HCT116 (cell line): ENCODE measurements at regions not wholly inside any gene's neighbourhood (a gene's known extent, or its start where the extent isn't known, plus 50 kb on each side); places are given as distances from the start of the nearest gene placed in this dataset.

Experiments used
- ATAC-seq: fragments of 200-7000 bp; cut with Tn5 transposase; 2 replicates; pipeline ENCODE4 v1.9.1; 2020; ENCODE audit warnings: mild to moderate bottlenecking, moderate library complexity
- BruUV-seq: library from RNA; stranded (reverse); fragments of 400-500 nt; replicated peaks from 2 replicates; lab custom pipeline; 2021; lab: Mats Ljungman, UMichigan
- CTCF ChIA-PET: fragments of 300-600 bp; sonication (Branson Sonifier 250); formaldehyde crosslinking; loops from one replicate; lab custom pipeline; 2021; ENCODE audit warnings: antibody characterized with exemption; lab: Charles Lee
- POLR2A ChIA-PET: fragments of 300-600, 350-600 bp; sonication (Branson Sonifier 250); formaldehyde crosslinking; loops from one replicate; lab custom pipeline; 2021; ENCODE audit warnings: antibody characterized with exemption; lab: Charles Lee
- RAD21 ChIA-PET, 2 experiments: fragments of 300-600 bp; sonication (Branson Sonifier 250); formaldehyde crosslinking; loops; one replicate each; lab custom pipeline; 2023; ENCODE audit warnings: low total read pairs in 2 of 2; ENCODE audit not compliant: uncharacterized antibody in 2 of 2, unreplicated experiment in 2 of 2, low non-redundant PET in 1 of 2; lab: Charles Lee
- DNase-seq: peaks from one replicate; pipeline ENCODE4 v3.0.0-alpha.2; 2010; ENCODE audit warnings: low read depth, low spot score
- H2AFZ ChIP-seq: fragments of 200-600 bp; shearing (Covaris generic), sonication (generic); 2 replicates; pipeline ENCODE4 v1.6.1; 2017; ENCODE audit warnings: low read depth, mixed run types, mixed read lengths, antibody characterized with exemption, low read length; ENCODE audit not compliant: poor library complexity, severe bottlenecking
- H3K27ac ChIP-seq: 2 replicates; pipeline ENCODE4 v1.5.1; 2012; ENCODE audit warnings: low read depth, low read length
- H3K27me3 ChIP-seq: fragments of 200-600 bp; sonication (generic); 2 replicates; pipeline ENCODE4 v1.6.1; 2016; ENCODE audit warnings: mixed run types, low read length, mixed read lengths; ENCODE audit not compliant: insufficient read depth
- H3K36me3 ChIP-seq, 2 experiments: fragments of 200-500 bp in 1 of 2; fragments of 200-600 bp in 1 of 2; sonication (Bioruptor generic) in 1 of 2; sonication (generic) in 1 of 2; 2 replicates each; pipeline versions ENCODE4 v1.5.1 to v1.6.1; 2014 to 2016; ENCODE audit warnings: low read length in 2 of 2, inconsistent platforms in 1 of 2, mixed read lengths in 1 of 2, mixed run types in 1 of 2; ENCODE audit not compliant: insufficient read depth in 2 of 2, control insufficient read depth in 1 of 2
- H3K4me1 ChIP-seq, 2 experiments: fragments of 200-600 bp in 1 of 2; sonication (generic) in 1 of 2; 2 replicates each; pipeline versions ENCODE4 v1.5.1 to v1.6.1; 2012 to 2017; ENCODE audit warnings: low read length in 2 of 2, inconsistent platforms in 1 of 2, mild to moderate bottlenecking in 1 of 2, mixed read lengths in 1 of 2, mixed run types in 1 of 2, moderate library complexity in 1 of 2; ENCODE audit not compliant: insufficient read depth in 2 of 2, control insufficient read depth in 1 of 2
- H3K4me2 ChIP-seq: fragments of 200-600 bp; sonication (generic); 2 replicates; pipeline ENCODE4 v1.6.1; 2017; ENCODE audit warnings: mixed run types, low read length, mixed read lengths
- H3K4me3 ChIP-seq, 2 experiments: fragments of 200-600 bp in 1 of 2; sonication (generic) in 1 of 2; replicated peaks in 1 of 2; 2 replicates each; pipeline ENCODE4 v1.5.1; 2011 to 2016; ENCODE audit warnings: low read length in 2 of 2, control low read depth in 1 of 2, low read depth in 1 of 2, mild to moderate bottlenecking in 1 of 2, mixed read lengths in 1 of 2, mixed run types in 1 of 2
- H3K79me2 ChIP-seq: fragments of 200-600 bp; sonication (generic); 2 replicates; pipeline ENCODE4 v1.6.1; 2017; ENCODE audit warnings: mild to moderate bottlenecking, mixed run types, low read length, moderate library complexity, mixed read lengths; ENCODE audit not compliant: insufficient read depth
- H3K9ac ChIP-seq: fragments of 200-600 bp; sonication (generic); 2 replicates; pipeline ENCODE4 v1.6.1; 2016; ENCODE audit warnings: low read length, mixed read lengths
- H3K9me2 ChIP-seq: fragments of 200-600 bp; sonication (generic), shearing (Covaris generic); 2 replicates; pipeline ENCODE4 v1.6.1; 2017; ENCODE audit warnings: mixed run types, mild to moderate bottlenecking, moderate library complexity; ENCODE audit not compliant: insufficient read depth
- H3K9me3 ChIP-seq, 2 experiments: fragments of 200-500 bp in 1 of 2; fragments of 200-600 bp in 1 of 2; sonication (Bioruptor generic) in 1 of 2; sonication (generic) in 1 of 2; 2 replicates each; pipeline ENCODE4 v1.6.1; 2014 to 2017; ENCODE audit warnings: low read length in 2 of 2, mixed read lengths in 2 of 2, inconsistent platforms in 1 of 2, low read depth in 1 of 2, mild to moderate bottlenecking in 1 of 2, mixed run types in 1 of 2, moderate library complexity in 1 of 2; ENCODE audit not compliant: control insufficient read depth in 1 of 2, insufficient read depth in 1 of 2
- H4K20me1 ChIP-seq: fragments of 200-600 bp; sonication (generic), shearing (Covaris generic); 2 replicates; pipeline ENCODE4 v1.6.1; 2017; ENCODE audit warnings: mixed run types, mild to moderate bottlenecking, moderate library complexity; ENCODE audit not compliant: insufficient read depth
- CTCF ChIP-seq, 3 experiments: fragments of 200-600 bp in 1 of 3; sonication (generic) in 1 of 3; IDR thresholded peaks in 2 of 3; conservative IDR thresholded peaks in 1 of 3; 2 replicates each; pipeline ENCODE4 v1.5.1; 2012 to 2017; ENCODE audit warnings: low read depth in 2 of 3, low read length in 2 of 3, antibody characterized with exemption in 1 of 3, borderline replicate concordance in 1 of 3, control low read depth in 1 of 3, mild to moderate bottlenecking in 1 of 3, mixed read lengths in 1 of 3, mixed run types in 1 of 3, moderate library complexity in 1 of 3; ENCODE audit not compliant: insufficient read depth in 1 of 3
- EZH2 ChIP-seq: fragments of 200-600 bp; sonication (generic); IDR thresholded peaks from 2 replicates; pipeline ENCODE4 v1.6.1; 2017; ENCODE audit warnings: antibody characterized with exemption, mixed run types
- FOSL1 ChIP-seq: IDR thresholded peaks from 2 replicates; pipeline ENCODE4 v1.6.1; 2012; ENCODE audit warnings: low read depth
- POLR2AphosphoS5 ChIP-seq: IDR thresholded peaks from 2 replicates; pipeline ENCODE4 v1.6.1; 2011; ENCODE audit warnings: mild to moderate bottlenecking, low read depth, low read length, moderate library complexity
- RAD21 ChIP-seq: IDR thresholded peaks from 2 replicates; pipeline ENCODE4 v1.6.1; 2012; ENCODE audit warnings: low read depth, mild to moderate bottlenecking
- SIN3A ChIP-seq: IDR thresholded peaks from 2 replicates; pipeline ENCODE4 v1.6.1; 2012; ENCODE audit warnings: low read depth
- SP1 ChIP-seq: IDR thresholded peaks from 2 replicates; pipeline ENCODE4 v1.6.1; 2012; ENCODE audit warnings: low read depth
- TCF7L2 ChIP-seq: IDR thresholded peaks from 2 replicates; pipeline ENCODE4 v1.7.0; 2011; ENCODE audit warnings: borderline replicate concordance, inconsistent platforms; ENCODE audit not compliant: insufficient read depth, insufficient read length; ENCODE audit errors: extremely low read depth
- ZFX ChIP-seq: fragments of 450-650 bp; IDR thresholded peaks from 2 replicates; pipeline ENCODE4 v1.6.1; 2017
- intact Hi-C: fragments of 100-400 bp; cut with micrococcal nuclease; formaldehyde crosslinking; loops from 2 replicates; pipeline ENCODE4 v1.10.0; 2022

GRCh38 chr20:6836821-6837374 lies 69.4 kb downstream of the BMP2 start:
- Histone ChIP-seq H3K36me3 (no peaks in the 10 kb centered on the region), H3K4me3 (no peak overlapping the region), H2AFZ (no peak overlapping the region), H3K9me2 (no peaks in the 10 kb centered on the region), H3K27ac (no peak overlapping the region), H3K27me3 (no peaks in the 10 kb centered on the region), H3K9me3 (peaks cover 0 to 12% of the 10 kb centered on the region in 2 experiments; a peak in 1 of 4 replicates), H3K4me1 (no peaks in the 10 kb centered on the region), H3K4me2 (no peak overlapping the region), H4K20me1 (no peaks in the 10 kb centered on the region), H3K9ac (no peak overlapping the region), H3K79me2 (no peaks in the 10 kb centered on the region)
- CTCF ChIA-PET: no interaction called here
- TF ChIP-seq POLR2AphosphoS5 (no peak), RAD21 (no peak), ZFX (no peak), FOSL1 (no peak), TCF7L2 (no peak), SIN3A (no peak)
- intact Hi-C loops: no loop called here
- RAD21 ChIA-PET: no interaction called here
- POLR2A ChIA-PET: no interaction called here
- ATAC-seq (no peak), DNase-seq (no peak)
- no TSS peak for BruUV-seq

DNA sequence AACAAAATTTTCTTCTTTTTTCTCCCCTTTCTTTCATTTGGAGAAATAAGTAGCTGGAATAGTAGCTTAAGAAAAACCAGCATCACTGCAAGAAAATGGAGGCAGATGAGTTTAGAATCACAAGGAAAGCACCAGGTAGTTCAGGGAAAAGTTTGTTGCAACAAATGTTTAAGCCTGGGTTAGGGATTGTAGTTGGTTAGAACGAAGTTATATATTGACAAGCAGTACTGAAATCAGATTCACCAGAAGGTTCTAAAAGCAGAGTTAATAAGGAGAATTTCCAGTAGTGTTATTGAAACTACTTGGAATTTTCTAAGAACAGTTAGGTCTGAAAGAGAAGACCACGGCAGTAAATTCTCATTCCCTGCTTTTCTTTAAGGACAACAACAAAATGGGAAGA lies 70.2 kb downstream of the BMP2 start:
- no peaks in the 10 kb centered on the region for H3K79me2 ChIP-seq
- DNase-seq (no peak), ATAC-seq (no peak)
- CTCF ChIA-PET: no interaction called here
- peaks cover 0 to 9% of the 10 kb centered on the region in 2 experiments; a peak in 1 of 4 replicates for H3K9me3 ChIP-seq
- RAD21 ChIA-PET: no interaction called here
- no peaks in the 10 kb centered on the region for H3K4me1 ChIP-seq
- H3K9me2 ChIP-seq: no peaks in the 10 kb centered on the region
- H3K27me3 ChIP-seq: no peaks in the 10 kb centered on the region
- H3K4me2 ChIP-seq: no peak overlapping the region
- TF ChIP-seq SIN3A: no peak
- no peak for TF ChIP-seq ZFX
- TF ChIP-seq CTCF (IDR thresholded peaks at IDR 0.05 in 2 of 3, conservative IDR thresholded peaks at IDR 0.05 in 1 of 3; ENCODE audit: borderline replicate concordance in 1 of 3, insufficient read depth in 1 of 3, low read depth in 2 of 3, low read length in 2 of 3): no peak
- no peak for TF ChIP-seq SP1
- TF ChIP-seq EZH2: no peak
- H4K20me1 ChIP-seq: no peaks in the 10 kb centered on the region
- BruUV-seq: no TSS peak
- POLR2A ChIA-PET: no interaction called here
- H3K4me3 ChIP-seq: no peak overlapping the region
- no peak overlapping the region for H2AFZ ChIP-seq
- H3K36me3 ChIP-seq: no peaks in the 10 kb centered on the region
- H3K9ac ChIP-seq: no peak overlapping the region
- intact Hi-C loops: no loop called here
- no peak overlapping the region for H3K27ac ChIP-seq
